ENCODE measurements at regions not wholly inside any gene's neighbourhood (a gene's known extent, or its start where the extent isn't known, plus 50 kb on each side); places are given as distances from the start of the nearest gene placed in this dataset.

- TF ChIP-seq POLR2A (IDR thresholded peaks at IDR 0.05) (no peak), CTCF (IDR thresholded peaks at IDR 0.05) (no peak), EP300 (IDR thresholded peaks at IDR 0.05) (no peak)
Observed at GRCh38 chr1:29754573-29755375, 518.5 kb downstream of the PTPRU start.

Data from upper lobe of left lung (tissue), 4 donors.